GM12891 (cell line): ENCODE measurements at regions not wholly inside any gene's neighbourhood (a gene's known extent, or its start where the extent isn't known, plus 50 kb on each side); places are given as distances from the start of the nearest gene placed in this dataset.
"Not testable (repeated sequence)": the region's sequence is repeated elsewhere in the genome, so short reads cannot be mapped to it uniquely, and the experiment has no call there.

Source experiments
- DNase-seq: peaks from one replicate; pipeline ENCODE4 v3.0.0; 2011; ENCODE audit warnings: low spot score; ENCODE audit not compliant: insufficient read length
- FAIRE-seq: peaks from 2 replicates; lab custom pipeline; 2011; peaks lifted over from hg19 to GRCh38; lab: Jason Lieb, UNC
- PAX5 ChIP-seq: IDR thresholded peaks from 2 replicates; pipeline ENCODE4 v1.6.1; 2011; ENCODE audit warnings: low read length, moderate library complexity, mild to moderate bottlenecking; ENCODE audit not compliant: insufficient read depth, severe bottlenecking
- POLR2A ChIP-seq: IDR thresholded peaks from 2 replicates; pipeline ENCODE4 v1.6.1; 2011; ENCODE audit warnings: low read depth, low read length, control low read depth
- POLR2AphosphoS5 ChIP-seq: IDR thresholded peaks from 2 replicates; pipeline ENCODE4 v1.6.1; 2011; ENCODE audit warnings: low read depth, low read length, control low read depth
- POU2F2 ChIP-seq: IDR thresholded peaks from 2 replicates; pipeline ENCODE4 v1.6.1; 2011; ENCODE audit warnings: low read depth, mild to moderate bottlenecking, control low read depth, low read length, moderate library complexity
- SPI1 ChIP-seq: IDR thresholded peaks from 2 replicates; pipeline ENCODE4 v1.6.1; 2011; ENCODE audit warnings: low read depth, low read length, control low read depth
- TAF1 ChIP-seq: IDR thresholded peaks from 2 replicates; pipeline ENCODE4 v1.6.1; 2011; ENCODE audit warnings: low read depth, low read length, control low read depth

DNA sequence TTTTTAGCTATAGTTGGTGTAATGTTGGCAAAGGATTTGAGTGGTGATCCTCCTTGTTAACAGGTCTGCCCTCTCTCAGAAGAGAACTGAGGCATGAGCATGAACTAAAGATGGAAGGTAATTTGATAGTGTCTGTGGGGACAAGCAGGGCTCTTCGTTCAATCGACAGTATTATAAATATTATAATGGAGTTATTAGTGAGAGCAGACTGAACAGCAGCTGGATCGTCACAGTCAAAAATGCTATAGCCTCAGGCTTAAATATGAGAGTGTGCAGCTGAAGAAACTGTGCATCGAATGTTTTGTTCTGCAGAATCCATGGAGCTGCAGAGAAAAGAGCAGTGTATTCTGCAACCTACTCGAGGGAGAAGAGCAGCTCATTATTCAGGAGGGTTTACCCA lies 757.3 kb downstream of the DNAH5 start:
- DNase-seq: no peak
- no peak for TF ChIP-seq PAX5
- no peak for TF ChIP-seq POLR2AphosphoS5
- no peak for TF ChIP-seq POLR2A
- no peak for TF ChIP-seq TAF1
- TF ChIP-seq POU2F2: no peak
- TF ChIP-seq SPI1: no peak
- FAIRE-seq: no peak

DNA sequence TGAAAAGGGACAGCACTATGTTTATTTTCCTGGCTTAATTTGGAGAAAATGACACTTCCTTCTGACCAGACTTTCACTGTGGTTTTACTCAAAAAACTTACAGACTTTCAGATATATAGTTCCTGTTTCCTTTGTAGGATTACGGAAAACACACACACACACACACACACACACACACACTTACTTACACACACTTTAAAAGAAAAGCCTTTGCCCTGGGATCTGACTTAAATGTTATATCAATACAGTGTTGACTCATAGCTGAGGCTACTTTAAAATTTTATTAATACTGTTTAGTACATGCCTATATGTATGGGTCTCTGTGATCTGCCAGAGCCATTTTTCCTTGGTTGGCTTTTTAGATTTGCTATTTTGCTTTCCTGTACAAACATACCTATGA lies 758.3 kb downstream of the DNAH5 start:
- TF ChIP-seq POU2F2: no peak
- TF ChIP-seq TAF1: no peak
- TF ChIP-seq SPI1: no peak
- no peak for TF ChIP-seq POLR2A
- no peak for TF ChIP-seq PAX5
- TF ChIP-seq POLR2AphosphoS5: no peak
- DNase-seq (no peak), FAIRE-seq (no peak)

DNA sequence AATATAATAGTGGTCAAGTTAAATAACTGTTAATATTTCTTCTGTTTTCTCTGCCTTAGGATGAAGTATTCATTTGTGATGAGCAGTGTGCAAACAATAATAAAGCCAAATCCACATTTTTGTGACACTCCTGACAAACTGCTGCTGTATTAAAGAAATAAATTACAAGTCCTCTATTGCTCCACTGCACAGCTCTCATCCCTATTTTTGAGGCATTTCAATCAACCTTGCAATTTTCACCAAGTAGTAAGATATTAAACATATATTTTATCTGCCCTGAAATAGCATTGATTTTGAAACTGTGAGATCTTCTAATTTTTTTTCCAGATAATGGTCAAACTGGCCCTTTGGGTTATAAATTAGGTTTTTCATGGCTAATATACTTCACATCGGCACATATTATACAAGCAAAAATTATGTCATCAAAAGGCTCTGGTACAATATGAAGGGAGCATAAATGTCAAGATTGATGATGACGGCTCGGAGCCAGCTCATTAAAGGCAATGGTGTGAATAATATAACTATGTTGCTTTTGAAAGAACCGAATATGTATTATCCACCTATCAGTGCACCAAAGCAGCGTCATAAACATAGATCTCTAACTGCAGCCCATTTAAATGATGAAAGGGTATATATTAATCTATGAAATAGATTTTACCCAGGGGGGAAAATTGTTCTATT lies 764.9 kb downstream of the DNAH5 start:
- no peak for DNase-seq

DNA sequence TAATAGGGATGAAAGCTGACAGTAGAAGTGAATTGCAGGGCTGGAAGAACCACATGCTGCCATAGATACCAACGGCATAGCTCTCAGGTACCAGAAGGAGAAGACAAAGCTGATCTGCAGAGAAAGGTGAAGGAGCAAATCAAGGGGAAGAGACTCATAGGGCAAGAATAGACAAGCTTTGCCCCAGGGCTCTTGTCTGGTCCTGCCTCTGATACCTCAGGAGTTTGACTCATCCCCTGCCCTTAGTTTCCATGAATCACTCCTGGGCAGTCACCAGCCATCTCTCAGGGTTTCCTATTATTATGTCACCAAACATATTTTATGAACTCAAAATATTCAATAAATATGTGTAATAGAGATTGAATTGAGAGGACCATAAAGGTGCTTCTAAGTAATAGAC lies 800.9 kb downstream of the DNAH5 start:
- FAIRE-seq (no peak), DNase-seq (no peak)
- no peak for TF ChIP-seq POU2F2
- no peak for TF ChIP-seq PAX5
- no peak for TF ChIP-seq TAF1
- TF ChIP-seq POLR2AphosphoS5: no peak
- TF ChIP-seq SPI1: no peak
- no peak for TF ChIP-seq POLR2A

More for the DNA sequence above, 764.9 kb downstream of the DNAH5 start:
- FAIRE-seq: no peak
- TF ChIP-seq POLR2A (no peak), PAX5 (no peak), SPI1 (no peak), TAF1 (no peak), POLR2AphosphoS5 (no peak), POU2F2 (no peak)

DNA sequence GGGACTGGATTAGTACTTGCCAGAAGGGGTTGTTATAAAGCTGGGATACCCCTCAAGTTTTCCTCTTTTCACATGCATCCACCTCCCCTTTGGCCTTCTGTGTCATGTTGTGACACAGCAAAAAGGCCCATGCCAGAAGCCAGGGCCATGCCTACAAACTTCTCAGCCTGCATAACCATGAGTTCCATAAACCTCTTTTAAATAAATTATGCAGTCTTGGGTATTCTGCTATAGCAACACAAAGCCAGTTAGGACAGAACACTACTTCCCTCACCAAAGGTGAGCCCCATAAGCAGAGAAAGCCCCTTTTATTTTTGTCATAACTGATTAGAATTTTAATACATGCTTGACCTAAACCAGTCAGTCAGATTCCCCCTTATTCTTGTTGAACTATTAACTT lies 801.3 kb downstream of the DNAH5 start:
- DNase-seq (no peak), FAIRE-seq (no peak)
- TF ChIP-seq POU2F2 (no peak), POLR2AphosphoS5 (no peak), PAX5 (no peak), SPI1 (no peak), TAF1 (no peak), POLR2A (no peak)

DNA sequence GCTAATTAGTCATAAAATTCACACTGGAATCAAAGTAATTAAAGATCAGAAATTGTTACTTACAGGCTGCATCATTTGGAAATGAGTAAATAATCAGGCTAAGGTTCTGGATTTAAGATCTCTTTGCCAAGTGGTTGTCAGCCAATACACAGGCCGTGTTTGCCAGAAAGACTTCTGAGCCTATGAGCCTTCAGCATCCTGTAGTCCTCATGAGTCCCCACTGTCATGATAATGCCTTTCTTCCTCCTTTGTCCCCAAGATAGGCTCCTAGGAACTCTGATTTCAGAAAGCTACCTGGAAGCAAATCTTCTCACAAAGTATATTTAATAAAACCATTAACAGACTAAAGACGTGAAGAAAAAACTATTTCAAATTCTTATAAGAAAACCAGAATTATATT lies 810.5 kb downstream of the DNAH5 start:
- no peak for FAIRE-seq
- TF ChIP-seq POLR2A (no peak), POLR2AphosphoS5 (no peak), POU2F2 (no peak), PAX5 (no peak), TAF1 (no peak), SPI1 (no peak)
- DNase-seq: no peak

DNA sequence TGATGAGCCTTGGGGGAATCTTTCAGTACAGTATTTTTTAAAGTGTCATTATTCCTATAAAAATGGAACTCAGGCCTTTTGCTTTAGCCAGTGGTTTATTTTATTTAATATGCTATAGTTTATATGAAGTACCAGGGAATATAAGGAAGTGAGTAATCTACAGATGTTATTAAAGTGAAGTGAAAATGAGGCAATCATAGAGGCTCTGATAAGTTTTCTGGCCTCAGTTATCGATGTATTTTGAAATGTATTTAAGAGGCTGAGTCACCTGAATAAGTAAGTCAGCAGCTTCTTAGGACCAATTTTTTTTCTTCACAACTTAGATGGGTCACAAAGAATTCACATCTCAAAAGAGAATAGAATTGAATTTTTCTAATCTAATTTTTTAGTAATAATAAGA lies 829.0 kb downstream of the DNAH5 start:
- no peak for FAIRE-seq
- TF ChIP-seq POU2F2 (no peak), POLR2AphosphoS5 (no peak), POLR2A (no peak), SPI1 (no peak), PAX5 (no peak), TAF1 (no peak)
- DNase-seq: no peak

DNA sequence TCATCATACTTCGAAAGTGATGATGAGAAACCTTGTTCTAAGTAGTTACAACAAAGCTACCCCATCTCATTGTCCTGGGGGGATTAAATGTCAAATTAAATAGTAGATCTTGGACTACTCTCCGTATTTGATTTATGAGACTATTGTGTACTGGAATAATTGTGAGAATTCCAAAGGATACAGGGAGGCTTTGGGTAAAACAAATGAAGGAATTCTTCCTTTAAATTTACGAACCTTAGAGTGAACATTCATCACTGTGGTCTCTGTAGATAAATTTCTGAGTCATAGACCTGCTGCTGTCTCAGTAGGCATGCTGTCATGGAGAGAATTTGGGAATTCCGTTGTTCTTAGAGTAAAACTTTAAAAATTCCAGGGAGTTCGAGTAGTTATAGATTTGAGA lies 836.2 kb downstream of the DNAH5 start:
- DNase-seq (no peak), FAIRE-seq (no peak)
- TF ChIP-seq PAX5: no peak

DNA sequence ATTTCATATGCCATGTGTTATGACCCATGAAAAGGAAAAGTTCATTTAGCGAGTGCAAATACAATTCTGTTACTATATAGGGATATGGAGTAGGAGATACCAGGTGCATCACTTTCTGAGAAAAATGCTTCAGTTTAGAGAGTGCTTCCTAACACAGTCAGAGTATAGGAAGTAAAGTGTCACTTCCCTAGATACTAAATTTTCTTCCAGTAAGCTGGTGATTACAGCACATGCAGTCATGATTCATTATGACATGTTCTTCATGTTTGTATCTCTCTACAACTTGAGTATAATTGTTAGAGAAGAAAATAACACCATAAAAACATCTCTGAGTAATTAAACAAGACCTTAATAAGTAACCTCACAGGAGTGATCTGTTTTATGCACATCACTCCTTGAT lies 837.0 kb downstream of the DNAH5 start:
- DNase-seq: no peak
- no peak for FAIRE-seq
- TF ChIP-seq POLR2AphosphoS5 (no peak), PAX5 (no peak), TAF1 (no peak), POU2F2 (no peak), SPI1 (no peak), POLR2A (no peak)

DNA sequence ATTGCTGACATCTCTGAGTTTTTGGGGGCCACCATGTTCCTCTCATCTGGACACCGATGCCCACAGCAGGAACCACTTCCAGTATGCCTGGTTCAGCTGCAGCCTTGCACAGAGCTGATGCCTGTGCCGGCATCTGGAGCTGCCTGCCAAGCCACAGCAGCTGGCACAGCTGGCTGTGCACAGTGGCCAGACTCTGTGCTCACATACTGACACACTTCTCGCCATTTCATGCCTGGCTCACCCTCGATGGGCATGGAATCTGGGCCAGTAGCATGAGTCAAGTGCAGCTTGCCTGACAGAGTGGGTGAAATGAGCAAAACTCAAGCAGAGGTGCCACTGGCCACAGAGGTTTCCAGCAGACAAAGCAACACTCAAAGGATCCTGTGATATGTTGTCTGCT lies 863.4 kb downstream of the DNAH5 start:
- DNase-seq (no peak), FAIRE-seq (no peak)
- TF ChIP-seq SPI1 (no peak), TAF1 (no peak), POU2F2 (no peak), PAX5 (no peak), POLR2A (no peak), POLR2AphosphoS5 (no peak)

DNA sequence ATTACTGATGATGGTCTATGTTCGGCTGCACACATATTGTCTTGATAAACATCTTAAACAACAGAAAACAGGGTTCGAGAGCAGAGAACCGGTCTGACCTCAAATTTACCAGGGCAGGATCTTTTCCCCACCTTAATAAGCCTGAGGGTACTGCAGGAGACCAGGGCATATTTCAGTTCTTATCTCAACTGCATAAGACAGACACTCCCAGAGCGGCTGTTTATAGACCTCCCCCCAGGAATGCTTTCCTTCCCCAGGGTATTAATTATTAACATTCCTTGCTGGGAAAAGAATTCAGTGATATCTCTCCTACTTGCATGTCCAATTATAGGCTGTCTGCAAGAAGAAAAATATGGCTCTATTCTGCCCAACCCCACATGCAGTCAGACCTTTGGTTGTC lies 871.6 kb downstream of the DNAH5 start:
- FAIRE-seq, DNase-seq: not testable (repeated sequence)
